ENCODE measurements at regions not wholly inside any gene's neighbourhood (a gene's known extent, or its start where the extent isn't known, plus 50 kb on each side); places are given as distances from the start of the nearest gene placed in this dataset.

DNA sequence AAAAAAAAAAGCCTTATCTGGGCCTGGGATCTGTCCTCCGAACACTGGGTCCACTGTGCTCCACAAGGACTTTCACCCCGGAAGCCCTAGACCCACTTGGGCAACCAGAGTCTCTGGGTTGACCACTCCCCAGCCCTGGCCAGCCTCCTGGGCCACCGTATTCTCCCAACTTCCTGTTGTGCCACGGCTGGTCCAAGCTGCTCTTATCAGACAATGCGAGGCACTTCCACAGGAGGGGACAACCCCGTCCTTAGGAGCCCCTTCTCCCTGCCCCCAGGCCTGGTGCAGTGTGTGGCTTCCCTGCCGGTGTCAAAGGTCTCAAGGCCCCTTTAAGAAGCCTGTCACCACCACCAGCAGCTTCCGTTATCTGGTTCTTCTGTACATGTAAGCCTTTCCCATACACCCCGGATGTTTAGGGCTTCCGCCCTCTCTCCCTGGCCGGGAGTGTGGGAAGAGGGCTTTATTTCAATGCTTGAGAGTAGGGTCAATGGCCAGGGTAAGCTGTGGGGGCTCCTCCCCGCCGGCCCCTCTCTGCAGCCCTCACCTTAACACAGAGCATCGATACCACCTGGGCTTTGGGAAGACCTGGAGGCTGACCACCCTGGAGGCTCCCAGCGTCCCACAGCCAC lies 313.0 kb downstream of the SEC14L1 start (continued):
- TF ChIP-seq, protein P1, sequence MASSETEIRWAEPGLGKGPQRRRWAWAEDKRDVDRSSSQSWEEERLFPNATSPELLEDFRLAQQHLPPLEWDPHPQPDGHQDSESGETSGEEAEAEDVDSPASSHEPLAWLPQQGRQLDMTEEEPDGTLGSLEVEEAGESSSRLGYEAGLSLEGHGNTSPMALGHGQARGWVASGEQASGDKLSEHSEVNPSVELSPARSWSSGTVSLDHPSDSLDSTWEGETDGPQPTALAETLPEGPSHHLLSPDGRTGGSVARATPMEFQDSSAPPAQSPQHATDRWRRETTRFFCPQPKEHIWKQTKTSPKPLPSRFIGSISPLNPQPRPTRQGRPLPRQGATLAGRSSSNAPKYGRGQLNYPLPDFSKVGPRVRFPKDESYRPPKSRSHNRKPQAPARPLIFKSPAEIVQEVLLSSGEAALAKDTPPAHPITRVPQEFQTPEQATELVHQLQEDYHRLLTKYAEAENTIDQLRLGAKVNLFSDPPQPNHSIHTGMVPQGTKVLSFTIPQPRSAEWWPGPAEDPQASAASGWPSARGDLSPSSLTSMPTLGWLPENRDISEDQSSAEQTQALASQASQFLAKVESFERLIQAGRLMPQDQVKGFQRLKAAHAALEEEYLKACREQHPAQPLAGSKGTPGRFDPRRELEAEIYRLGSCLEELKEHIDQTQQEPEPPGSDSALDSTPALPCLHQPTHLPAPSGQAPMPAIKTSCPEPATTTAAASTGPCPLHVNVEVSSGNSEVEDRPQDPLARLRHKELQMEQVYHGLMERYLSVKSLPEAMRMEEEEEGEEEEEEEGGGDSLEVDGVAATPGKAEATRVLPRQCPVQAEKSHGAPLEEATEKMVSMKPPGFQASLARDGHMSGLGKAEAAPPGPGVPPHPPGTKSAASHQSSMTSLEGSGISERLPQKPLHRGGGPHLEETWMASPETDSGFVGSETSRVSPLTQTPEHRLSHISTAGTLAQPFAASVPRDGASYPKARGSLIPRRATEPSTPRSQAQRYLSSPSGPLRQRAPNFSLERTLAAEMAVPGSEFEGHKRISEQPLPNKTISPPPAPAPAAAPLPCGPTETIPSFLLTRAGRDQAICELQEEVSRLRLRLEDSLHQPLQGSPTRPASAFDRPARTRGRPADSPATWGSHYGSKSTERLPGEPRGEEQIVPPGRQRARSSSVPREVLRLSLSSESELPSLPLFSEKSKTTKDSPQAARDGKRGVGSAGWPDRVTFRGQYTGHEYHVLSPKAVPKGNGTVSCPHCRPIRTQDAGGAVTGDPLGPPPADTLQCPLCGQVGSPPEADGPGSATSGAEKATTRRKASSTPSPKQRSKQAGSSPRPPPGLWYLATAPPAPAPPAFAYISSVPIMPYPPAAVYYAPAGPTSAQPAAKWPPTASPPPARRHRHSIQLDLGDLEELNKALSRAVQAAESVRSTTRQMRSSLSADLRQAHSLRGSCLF (CRISPR knock-in tag; IDR thresholded peaks at IDR 0.05; ENCODE audit: borderline replicate concordance) = no peak
- TF ChIP-seq HIC2 (CRISPR knock-in tag; IDR thresholded peaks at IDR 0.05; ENCODE audit: low read depth) (peak; percentile 91), SCMH1 (CRISPR knock-in tag; IDR thresholded peaks at IDR 0.05; ENCODE audit: borderline replicate concordance) (no peak), DR1 (CRISPR knock-in tag; IDR thresholded peaks at IDR 0.05) (no peak), PREB (CRISPR knock-in tag; IDR thresholded peaks at IDR 0.05) (no peak), AHDC1 (CRISPR knock-in tag; IDR thresholded peaks at IDR 0.05; ENCODE audit: borderline replicate concordance) (peak; percentile 40; the same call in 1 of the 2 replicates), NFKBIZ (CRISPR knock-in tag; IDR thresholded peaks at IDR 0.05) (0 out of 2 replicates have a peak, but pooled peaks have one; percentile 61), RFXANK (CRISPR knock-in tag; IDR thresholded peaks at IDR 0.05) (peak; percentile 75; the same call in 1 of the 2 replicates), ZNF781 (CRISPR knock-in tag; IDR thresholded peaks at IDR 0.05; ENCODE audit: borderline replicate concordance, not compliant biosample characterization) (no peak), KLF12 (CRISPR knock-in tag; IDR thresholded peaks at IDR 0.05; ENCODE audit: borderline replicate concordance) (peak; percentile 94)
- TF ChIP-seq, protein P2, sequence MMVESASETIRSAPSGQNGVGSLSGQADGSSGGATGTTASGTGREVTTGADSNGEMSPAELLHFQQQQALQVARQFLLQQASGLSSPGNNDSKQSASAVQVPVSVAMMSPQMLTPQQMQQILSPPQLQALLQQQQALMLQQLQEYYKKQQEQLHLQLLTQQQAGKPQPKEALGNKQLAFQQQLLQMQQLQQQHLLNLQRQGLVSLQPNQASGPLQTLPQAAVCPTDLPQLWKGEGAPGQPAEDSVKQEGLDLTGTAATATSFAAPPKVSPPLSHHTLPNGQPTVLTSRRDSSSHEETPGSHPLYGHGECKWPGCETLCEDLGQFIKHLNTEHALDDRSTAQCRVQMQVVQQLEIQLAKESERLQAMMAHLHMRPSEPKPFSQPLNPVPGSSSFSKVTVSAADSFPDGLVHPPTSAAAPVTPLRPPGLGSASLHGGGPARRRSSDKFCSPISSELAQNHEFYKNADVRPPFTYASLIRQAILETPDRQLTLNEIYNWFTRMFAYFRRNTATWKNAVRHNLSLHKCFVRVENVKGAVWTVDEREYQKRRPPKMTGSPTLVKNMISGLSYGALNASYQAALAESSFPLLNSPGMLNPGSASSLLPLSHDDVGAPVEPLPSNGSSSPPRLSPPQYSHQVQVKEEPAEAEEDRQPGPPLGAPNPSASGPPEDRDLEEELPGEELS (CRISPR knock-in tag; IDR thresholded peaks at IDR 0.05) = peak; percentile 79

All from HepG2 (cell line).